H9 (cell line): ENCODE measurements at regions not wholly inside any gene's neighbourhood (a gene's known extent, or its start where the extent isn't known, plus 50 kb on each side); places are given as distances from the start of the nearest gene placed in this dataset.

Source experiments
- DNase-seq: peaks from one replicate; pipeline ENCODE4 v3.0.0-alpha.2; 2017
- H2AFZ ChIP-seq: one replicate; pipeline ENCODE4 v1.6.1; 2013; ENCODE audit warnings: mild to moderate bottlenecking, low read length, control low read depth, moderate library complexity
- H2AK5ac ChIP-seq: 2 replicates; pipeline ENCODE4 v1.6.1; 2013; ENCODE audit warnings: low read length, control low read depth, mixed read lengths; ENCODE audit not compliant: insufficient read length
- H2BK120ac ChIP-seq: one replicate; pipeline ENCODE4 v1.6.1; 2013; ENCODE audit warnings: low read depth, mild to moderate bottlenecking, low read length, control low read depth, inconsistent platforms; ENCODE audit not compliant: poor library complexity, severe bottlenecking
- H2BK12ac ChIP-seq: 2 replicates; pipeline ENCODE4 v1.6.1; 2013; ENCODE audit warnings: low read length, control low read depth, mixed read lengths, low read depth; ENCODE audit not compliant: insufficient read length
- H2BK15ac ChIP-seq: 2 replicates; pipeline ENCODE4 v1.6.1; 2013; ENCODE audit warnings: low read depth, low read length, control low read depth
- H2BK20ac ChIP-seq: one replicate; pipeline ENCODE4 v1.6.1; 2013; ENCODE audit warnings: low read depth, mild to moderate bottlenecking, low read length, control low read depth, inconsistent platforms; ENCODE audit not compliant: poor library complexity, severe bottlenecking
- H2BK5ac ChIP-seq: 2 replicates; pipeline ENCODE4 v1.6.1; 2013; ENCODE audit warnings: low read length, control low read depth, mixed read lengths; ENCODE audit not compliant: insufficient read length
- H3K14ac ChIP-seq: 2 replicates; pipeline ENCODE4 v1.6.1; 2013; ENCODE audit warnings: low read length, control low read depth; ENCODE audit not compliant: insufficient read depth
- H3K18ac ChIP-seq: 2 replicates; pipeline ENCODE4 v1.6.1; 2013; ENCODE audit warnings: low read depth, mild to moderate bottlenecking, mixed read lengths, low read length, control low read depth; ENCODE audit not compliant: insufficient read length
- H3K23ac ChIP-seq: 2 replicates; pipeline ENCODE4 v1.6.1; 2013; ENCODE audit warnings: low read length, control low read depth, mixed read lengths, low read depth; ENCODE audit not compliant: insufficient read length
- H3K23me2 ChIP-seq: 2 replicates; pipeline ENCODE4 v1.6.1; 2013; ENCODE audit warnings: low read depth, mild to moderate bottlenecking, mixed read lengths, low read length, control low read depth; ENCODE audit not compliant: insufficient read length, poor library complexity, severe bottlenecking
- H3K27ac ChIP-seq: 2 replicates; pipeline ENCODE4 v1.5.1; 2013; ENCODE audit warnings: low read length, control low read depth, mixed read lengths, low read depth; ENCODE audit not compliant: insufficient read length
- H3K27me3 ChIP-seq: 2 replicates; pipeline ENCODE4 v1.6.1; 2013; ENCODE audit warnings: low read length, control low read depth, inconsistent platforms; ENCODE audit not compliant: insufficient read depth
- H3K4ac ChIP-seq: 2 replicates; pipeline ENCODE4 v1.6.1; 2013; ENCODE audit warnings: low read depth, mild to moderate bottlenecking, control low read depth, inconsistent platforms, low read length, moderate library complexity
- H3K4me1 ChIP-seq: 2 replicates; pipeline ENCODE4 v1.6.1; 2013; ENCODE audit warnings: low read length, control low read depth, inconsistent platforms; ENCODE audit not compliant: insufficient read depth
- H3K4me2 ChIP-seq: 2 replicates; pipeline ENCODE4 v1.6.1; 2013; ENCODE audit warnings: low read length, control low read depth, mixed read lengths; ENCODE audit not compliant: insufficient read length, insufficient read depth
- H3K56ac ChIP-seq: 2 replicates; pipeline ENCODE4 v1.6.1; 2013; ENCODE audit warnings: low read depth, mild to moderate bottlenecking, mixed read lengths, low read length, control low read depth; ENCODE audit not compliant: insufficient read length
- H3K79me1 ChIP-seq: 2 replicates; pipeline ENCODE4 v1.6.1; 2013; ENCODE audit warnings: low read depth, mild to moderate bottlenecking, moderate library complexity, low read length, control low read depth, inconsistent platforms; ENCODE audit not compliant: insufficient read depth, poor library complexity, severe bottlenecking
- H3K79me2 ChIP-seq: 2 replicates; pipeline ENCODE4 v1.6.1; 2013; ENCODE audit warnings: low read length, control low read depth, inconsistent platforms; ENCODE audit not compliant: insufficient read depth
- H3K9ac ChIP-seq: 2 replicates; pipeline ENCODE4 v1.6.1; 2013; ENCODE audit warnings: low read length, control low read depth, mixed read lengths; ENCODE audit not compliant: insufficient read length; ENCODE audit errors: extremely low read depth
- H3K9me3 ChIP-seq: one replicate; pipeline ENCODE4 v1.6.1; 2013; ENCODE audit warnings: low read depth, low read length, inconsistent platforms; ENCODE audit not compliant: control insufficient read depth
- H3T11ph ChIP-seq: one replicate; pipeline ENCODE4 v1.6.1; 2013; ENCODE audit warnings: mild to moderate bottlenecking, low read length, control low read depth, inconsistent platforms
- H4K20me1 ChIP-seq: one replicate; pipeline ENCODE4 v1.6.1; 2013; ENCODE audit not compliant: control insufficient read depth, insufficient read length, insufficient read depth
- H4K5ac ChIP-seq: 2 replicates; pipeline ENCODE4 v1.6.1; 2013; ENCODE audit warnings: low read depth, mild to moderate bottlenecking, mixed read lengths, low read length, control low read depth; ENCODE audit not compliant: insufficient read length
- H4K8ac ChIP-seq: replicated peaks from 2 replicates; pipeline ENCODE4 v1.6.1; 2013; ENCODE audit warnings: low read length, control low read depth, mixed read lengths, low read depth; ENCODE audit not compliant: insufficient read length
- H4K91ac ChIP-seq: 2 replicates; pipeline ENCODE4 v1.6.1; 2013; ENCODE audit warnings: low read depth, mild to moderate bottlenecking, moderate library complexity, mixed read lengths, low read length, control low read depth; ENCODE audit not compliant: insufficient read length
- H3K27ac Mint-ChIP-seq, 3 experiments: 2 replicates in 2 of 3; 3 replicates in 1 of 3; pipeline ENCODE4 v1.8.0; 2020 to 2021; ENCODE audit warnings: mixed read lengths in 3 of 3, mild to moderate bottlenecking in 1 of 3, moderate library complexity in 1 of 3
- H3K27me3 Mint-ChIP-seq: 2 replicates; pipeline ENCODE4 v1.8.0; 2021; ENCODE audit warnings: low read depth, mild to moderate bottlenecking, moderate library complexity, mixed read lengths
- H3K36me3 Mint-ChIP-seq, 3 experiments: 2 replicates in 2 of 3; 3 replicates in 1 of 3; pipeline ENCODE4 v1.8.0; 2020 to 2021; ENCODE audit warnings: low read depth in 3 of 3, mixed read lengths in 3 of 3; ENCODE audit not compliant: insufficient read depth in 1 of 3
- H3K4me1 Mint-ChIP-seq, 2 experiments: 2 replicates each; pipeline ENCODE4 v1.8.0; 2020; ENCODE audit warnings: mixed read lengths in 2 of 2
- H3K4me3 Mint-ChIP-seq, 2 experiments: 2 replicates in 1 of 2; 3 replicates in 1 of 2; pipeline ENCODE4 v1.8.0; 2020 to 2021; ENCODE audit warnings: mild to moderate bottlenecking in 2 of 2, mixed read lengths in 2 of 2, moderate library complexity in 1 of 2
- H3K9me3 Mint-ChIP-seq, 2 experiments: 2 replicates in 1 of 2; 3 replicates in 1 of 2; pipeline ENCODE4 v1.8.0; 2020; ENCODE audit warnings: mild to moderate bottlenecking in 2 of 2, mixed read lengths in 2 of 2, moderate library complexity in 1 of 2
- WGBS: extraction: QIAGEN DNeasy Blood & Tissue Kit; methylation state at CpG from one replicate; pipeline ENCODE4 v1.1.7; 2013; ENCODE audit warnings: missing lambda C conversion rate, low lambda C conversion rate, mixed read lengths; ENCODE audit not compliant: insufficient read length; ENCODE audit errors: extremely low coverage; 5-methylcytosine and 5-hydroxymethylcytosine counted together
- TF ChIP-seq, protein P1 (sequence below): fragments of 200-600 bp; sonication (generic); conservative IDR thresholded peaks from 3 replicates; pipeline ENCODE4 v1.8.0; 2021; ENCODE audit warnings: antibody characterized with exemption, mild to moderate bottlenecking

DNA sequence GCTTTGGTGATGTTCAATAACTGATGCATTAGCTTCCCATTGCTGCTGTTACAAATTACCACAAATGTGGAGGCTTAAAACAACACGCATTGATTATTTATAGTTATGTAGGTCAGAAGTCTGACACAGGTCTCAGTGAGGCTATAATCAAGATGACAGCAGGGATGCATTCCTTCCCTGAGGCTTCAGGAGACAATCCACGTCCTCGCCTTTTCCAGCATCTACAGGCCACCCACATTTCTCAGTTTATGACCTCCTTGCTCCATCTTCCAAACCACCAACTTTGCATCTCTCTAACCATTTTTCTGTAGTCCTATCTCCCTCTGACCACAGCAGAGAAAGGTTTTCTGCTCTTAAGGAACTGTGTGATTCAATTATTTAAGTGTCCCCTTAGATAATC, 92.5 kb downstream of the GASK1B start:
- Histone ChIP-seq H2BK5ac (no peak overlapping the region), H3K4me1 (no peaks in the 10 kb centered on the region), H4K8ac (no peak overlapping the region), H3K9me3 (no peaks in the 10 kb centered on the region), H2BK20ac (no peak overlapping the region), H2BK12ac (no peak overlapping the region), H3K4me2 (no peak overlapping the region), H2AFZ (no peak overlapping the region), H3K14ac (no peak overlapping the region), H2BK15ac (no peak overlapping the region), H3K79me1 (no peaks in the 10 kb centered on the region), H3K4ac (no peak overlapping the region), H2AK5ac (no peak overlapping the region), H3K27ac (no peak overlapping the region), H3K18ac (no peak overlapping the region), H3K27me3 (no peaks in the 10 kb centered on the region), H4K91ac (no peak overlapping the region), H3T11ph (no peak overlapping the region), H2BK120ac (no peak overlapping the region), H3K79me2 (no peaks in the 10 kb centered on the region), H3K9ac (no peak overlapping the region), H3K56ac (no peak overlapping the region), H4K20me1 (no peaks in the 10 kb centered on the region), H3K23ac (no peak overlapping the region), H3K23me2 (no peaks in the 10 kb centered on the region), H4K5ac (no peak overlapping the region)
- Mint-ChIP-seq H3K27ac (no peak overlapping the region), H3K9me3 (no peaks in the 10 kb centered on the region), H3K4me3 (no peak overlapping the region), H3K4me1 (no peaks in the 10 kb centered on the region), H3K36me3 (no peaks in the 10 kb centered on the region), H3K27me3 (no peaks in the 10 kb centered on the region)
- TF ChIP-seq, protein P1, sequence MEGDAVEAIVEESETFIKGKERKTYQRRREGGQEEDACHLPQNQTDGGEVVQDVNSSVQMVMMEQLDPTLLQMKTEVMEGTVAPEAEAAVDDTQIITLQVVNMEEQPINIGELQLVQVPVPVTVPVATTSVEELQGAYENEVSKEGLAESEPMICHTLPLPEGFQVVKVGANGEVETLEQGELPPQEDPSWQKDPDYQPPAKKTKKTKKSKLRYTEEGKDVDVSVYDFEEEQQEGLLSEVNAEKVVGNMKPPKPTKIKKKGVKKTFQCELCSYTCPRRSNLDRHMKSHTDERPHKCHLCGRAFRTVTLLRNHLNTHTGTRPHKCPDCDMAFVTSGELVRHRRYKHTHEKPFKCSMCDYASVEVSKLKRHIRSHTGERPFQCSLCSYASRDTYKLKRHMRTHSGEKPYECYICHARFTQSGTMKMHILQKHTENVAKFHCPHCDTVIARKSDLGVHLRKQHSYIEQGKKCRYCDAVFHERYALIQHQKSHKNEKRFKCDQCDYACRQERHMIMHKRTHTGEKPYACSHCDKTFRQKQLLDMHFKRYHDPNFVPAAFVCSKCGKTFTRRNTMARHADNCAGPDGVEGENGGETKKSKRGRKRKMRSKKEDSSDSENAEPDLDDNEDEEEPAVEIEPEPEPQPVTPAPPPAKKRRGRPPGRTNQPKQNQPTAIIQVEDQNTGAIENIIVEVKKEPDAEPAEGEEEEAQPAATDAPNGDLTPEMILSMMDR, result no peak
- no peak for DNase-seq
- no CpG with 5 or more reads among the region's 3 CpGs for WGBS
